ENCODE measurements at regions not wholly inside any gene's neighbourhood (a gene's known extent, or its start where the extent isn't known, plus 50 kb on each side); places are given as distances from the start of the nearest gene placed in this dataset.

DNA sequence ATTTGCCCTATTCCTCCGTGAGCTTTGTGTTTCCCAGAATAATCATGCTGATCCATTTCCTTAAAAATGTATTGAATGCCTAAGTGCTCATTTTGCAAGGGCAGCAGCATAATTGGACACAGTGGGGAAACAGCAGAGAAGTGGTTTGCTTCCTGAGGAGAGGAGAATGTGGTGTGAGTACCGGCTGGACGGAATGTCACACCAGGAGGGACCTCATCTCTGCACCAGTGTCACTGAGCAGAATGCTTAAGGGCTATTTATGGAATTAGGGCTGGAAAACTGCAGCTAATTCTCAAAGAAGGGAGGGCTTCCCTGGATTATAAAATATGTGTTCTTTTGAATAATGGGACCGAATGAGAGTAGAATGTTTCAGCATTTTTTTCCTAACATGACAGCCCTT, 1100.6 kb upstream of the RBFOX1 start:
- H3K9ac ChIP-seq (ENCODE audit: control insufficient read depth, extremely low read depth, insufficient read depth, low read length), result no peak overlapping the region
- H3K4me1 ChIP-seq (ENCODE audit: control insufficient read depth, extremely low read depth, insufficient read depth, low read length), result no peaks in the 10 kb centered on the region
- H3K27ac ChIP-seq (ENCODE audit: control insufficient read depth, insufficient read depth, low read length), result no peak overlapping the region
- H3K9me3 ChIP-seq (ENCODE audit: control insufficient read depth, low read depth, low read length), result peaks cover 2% of the 10 kb centered on the region
- no peaks in the 10 kb centered on the region for H3K27me3 ChIP-seq (ENCODE audit: control insufficient read depth, extremely low read depth, insufficient read depth, low read length)
- H3K36me3 ChIP-seq (ENCODE audit: control insufficient read depth in 2 of 2, extremely low read depth in 1 of 2, insufficient read depth in 2 of 2, low read length in 2 of 2), result no peaks in the 10 kb centered on the region
- no peak for DNase-seq (ENCODE audit: low read depth, low spot score)
- dilution Hi-C loops (cut with MboI; ENCODE audit: extremely low pct_ligation_motif_present, low sequenced_read_pairs), result no loop called here
- H3K9me1 ChIP-seq (ENCODE audit: control insufficient read depth, extremely low read depth, insufficient read depth, low read length), result no peaks in the 10 kb centered on the region
- H3K4me2 ChIP-seq (ENCODE audit: control insufficient read depth, extremely low read depth, insufficient read depth, low read depth, low read length), result no peak overlapping the region
- H3K4me3 ChIP-seq (ENCODE audit: control insufficient read depth in 2 of 3, extremely low read depth in 1 of 3, insufficient read depth in 2 of 3, low read depth in 1 of 3, low read length in 3 of 3), result no peak overlapping the region
- H3K79me2 ChIP-seq (ENCODE audit: control insufficient read depth, insufficient read depth, low read length), result no peaks in the 10 kb centered on the region
- no peaks in the 10 kb centered on the region for H4K20me1 ChIP-seq (ENCODE audit: control insufficient read depth, extremely low read depth, insufficient read depth, low read length)
- no peak for FAIRE-seq
- H2AFZ ChIP-seq (ENCODE audit: control insufficient read depth, low read length), result no peak overlapping the region
- TF ChIP-seq CTCF (optimal IDR thresholded peaks at IDR 0.05 in 1 of 3, IDR thresholded peaks at IDR 0.05 in 1 of 3, conservative IDR thresholded peaks at IDR 0.05 in 1 of 3; ENCODE audit: extremely low read depth in 1 of 3, insufficient read depth in 2 of 3, low read length in 3 of 3), result no peak

DNA sequence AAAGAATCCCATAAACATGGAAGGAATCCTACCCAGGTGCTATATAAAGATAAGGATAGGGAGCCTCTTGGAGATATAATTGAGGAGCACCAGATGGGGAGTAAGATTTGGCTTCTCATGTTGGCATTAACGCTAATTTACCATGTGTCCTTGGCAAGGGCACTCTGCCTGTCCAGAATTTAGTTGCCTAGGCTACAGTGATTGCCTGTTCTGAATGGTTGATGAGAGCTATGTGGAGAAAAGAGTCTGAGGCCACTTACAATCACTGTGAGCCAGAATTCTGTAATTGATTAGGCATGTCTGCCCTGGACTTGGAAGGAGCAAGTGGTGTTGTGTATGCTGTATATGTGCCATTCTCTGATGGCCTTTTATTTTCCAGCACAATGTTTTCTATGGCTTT, 1101.2 kb upstream of the RBFOX1 start:
- Histone ChIP-seq H3K4me1 (ENCODE audit: control insufficient read depth, extremely low read depth, insufficient read depth, low read length) (no peaks in the 10 kb centered on the region), H3K9ac (ENCODE audit: control insufficient read depth, extremely low read depth, insufficient read depth, low read length) (no peak overlapping the region), H4K20me1 (ENCODE audit: control insufficient read depth, extremely low read depth, insufficient read depth, low read length) (no peaks in the 10 kb centered on the region), H3K36me3 (ENCODE audit: control insufficient read depth in 2 of 2, extremely low read depth in 1 of 2, insufficient read depth in 2 of 2, low read length in 2 of 2) (no peaks in the 10 kb centered on the region), H3K27ac (ENCODE audit: control insufficient read depth, insufficient read depth, low read length) (no peak overlapping the region), H3K4me2 (ENCODE audit: control insufficient read depth, extremely low read depth, insufficient read depth, low read depth, low read length) (no peak overlapping the region), H3K9me1 (ENCODE audit: control insufficient read depth, extremely low read depth, insufficient read depth, low read length) (no peaks in the 10 kb centered on the region), H3K79me2 (ENCODE audit: control insufficient read depth, insufficient read depth, low read length) (no peaks in the 10 kb centered on the region), H3K4me3 (ENCODE audit: control insufficient read depth in 2 of 3, extremely low read depth in 1 of 3, insufficient read depth in 2 of 3, low read depth in 1 of 3, low read length in 3 of 3) (no peak overlapping the region), H2AFZ (ENCODE audit: control insufficient read depth, low read length) (no peak overlapping the region), H3K27me3 (ENCODE audit: control insufficient read depth, extremely low read depth, insufficient read depth, low read length) (no peaks in the 10 kb centered on the region), H3K9me3 (ENCODE audit: control insufficient read depth, low read depth, low read length) (peaks cover 2% of the 10 kb centered on the region)
- no peak for TF ChIP-seq CTCF (optimal IDR thresholded peaks at IDR 0.05 in 1 of 3, IDR thresholded peaks at IDR 0.05 in 1 of 3, conservative IDR thresholded peaks at IDR 0.05 in 1 of 3; ENCODE audit: extremely low read depth in 1 of 3, insufficient read depth in 2 of 3, low read length in 3 of 3)
- TF ChIP-seq EZH2 (IDR thresholded peaks at IDR 0.05; ENCODE audit: low read length), result no peak
- DNase-seq (ENCODE audit: low read depth, low spot score), result no peak
- no peak for FAIRE-seq
- dilution Hi-C loops (cut with MboI; ENCODE audit: extremely low pct_ligation_motif_present, low sequenced_read_pairs), result no loop called here

Measured in keratinocyte (primary cell).